RWPE1 (cell line): ENCODE measurements at regions not wholly inside any gene's neighbourhood (a gene's known extent, or its start where the extent isn't known, plus 50 kb on each side); places are given as distances from the start of the nearest gene placed in this dataset.

Experiments used
- CTCF ChIA-PET: fragments of 350-600 bp; sonication (Branson Sonifier 250); formaldehyde crosslinking; extraction: SDS; loops from one replicate; lab custom pipeline; 2021; lab: Yijun Ruan, JAX
- POLR2A ChIA-PET: fragments of 400-600 bp; formaldehyde crosslinking; extraction: SDS; loops from one replicate; lab custom pipeline; 2020; ENCODE audit warnings: antibody characterized with exemption; ENCODE audit not compliant: low non-redundant PET; lab: Yijun Ruan, JAX
- DNase-seq: peaks from one replicate; pipeline ENCODE4 v3.0.0; 2012; ENCODE audit warnings: low spot score
- H3K27ac ChIP-seq: fragments of 450-650 bp; 2 replicates; pipeline ENCODE4 v1.5.1; 2017
- TF ChIP-seq, protein P1 (sequence below): fragments of 450-650 bp; conservative IDR thresholded peaks from 2 replicates; pipeline ENCODE4 v1.5.1; 2017; ENCODE audit warnings: low read depth, mild to moderate bottlenecking

DNA sequence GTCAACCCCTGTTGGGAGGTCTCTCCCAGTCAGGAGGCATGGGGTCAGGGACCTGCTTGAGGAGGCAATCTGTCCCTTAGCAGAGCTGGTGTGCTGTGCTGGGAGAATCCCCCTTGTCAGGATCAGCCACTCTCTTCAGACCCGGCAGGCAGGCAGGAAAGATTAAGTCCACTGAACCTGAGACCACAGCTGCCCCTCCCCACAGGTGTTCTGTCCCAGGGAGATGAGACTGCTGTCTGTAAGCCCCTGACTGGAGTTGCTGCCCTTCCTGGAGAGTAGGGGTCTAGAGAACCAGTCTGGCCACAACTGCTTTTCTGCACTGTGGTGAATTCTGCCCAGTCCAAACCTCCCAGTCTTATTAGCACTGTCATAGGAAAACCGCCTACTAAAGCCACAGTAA lies 677.8 kb upstream of the POU3F2 start:
- TF ChIP-seq, protein P1, sequence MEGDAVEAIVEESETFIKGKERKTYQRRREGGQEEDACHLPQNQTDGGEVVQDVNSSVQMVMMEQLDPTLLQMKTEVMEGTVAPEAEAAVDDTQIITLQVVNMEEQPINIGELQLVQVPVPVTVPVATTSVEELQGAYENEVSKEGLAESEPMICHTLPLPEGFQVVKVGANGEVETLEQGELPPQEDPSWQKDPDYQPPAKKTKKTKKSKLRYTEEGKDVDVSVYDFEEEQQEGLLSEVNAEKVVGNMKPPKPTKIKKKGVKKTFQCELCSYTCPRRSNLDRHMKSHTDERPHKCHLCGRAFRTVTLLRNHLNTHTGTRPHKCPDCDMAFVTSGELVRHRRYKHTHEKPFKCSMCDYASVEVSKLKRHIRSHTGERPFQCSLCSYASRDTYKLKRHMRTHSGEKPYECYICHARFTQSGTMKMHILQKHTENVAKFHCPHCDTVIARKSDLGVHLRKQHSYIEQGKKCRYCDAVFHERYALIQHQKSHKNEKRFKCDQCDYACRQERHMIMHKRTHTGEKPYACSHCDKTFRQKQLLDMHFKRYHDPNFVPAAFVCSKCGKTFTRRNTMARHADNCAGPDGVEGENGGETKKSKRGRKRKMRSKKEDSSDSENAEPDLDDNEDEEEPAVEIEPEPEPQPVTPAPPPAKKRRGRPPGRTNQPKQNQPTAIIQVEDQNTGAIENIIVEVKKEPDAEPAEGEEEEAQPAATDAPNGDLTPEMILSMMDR = no peak
- no peak overlapping the region for H3K27ac ChIP-seq
- no peak for DNase-seq
- POLR2A ChIA-PET = no interaction called here
- CTCF ChIA-PET = no interaction called here

GRCh38 chr6:98179606-98180005 lies 654.8 kb upstream of the POU3F2 start:
- ChIA-PET CTCF (no interaction called here), POLR2A (no interaction called here)
- H3K27ac ChIP-seq = no peak overlapping the region
- DNase-seq = no peak
- TF ChIP-seq, protein P1 = no peak

- POLR2A ChIA-PET = no interaction called here
- TF ChIP-seq, protein P1 = no peak
- CTCF ChIA-PET = no interaction called here
- no peak for DNase-seq
- H3K27ac ChIP-seq = no peak overlapping the region
Measured at GRCh38 chr6:98200084-98200483, 634.3 kb upstream of the POU3F2 start.

DNA sequence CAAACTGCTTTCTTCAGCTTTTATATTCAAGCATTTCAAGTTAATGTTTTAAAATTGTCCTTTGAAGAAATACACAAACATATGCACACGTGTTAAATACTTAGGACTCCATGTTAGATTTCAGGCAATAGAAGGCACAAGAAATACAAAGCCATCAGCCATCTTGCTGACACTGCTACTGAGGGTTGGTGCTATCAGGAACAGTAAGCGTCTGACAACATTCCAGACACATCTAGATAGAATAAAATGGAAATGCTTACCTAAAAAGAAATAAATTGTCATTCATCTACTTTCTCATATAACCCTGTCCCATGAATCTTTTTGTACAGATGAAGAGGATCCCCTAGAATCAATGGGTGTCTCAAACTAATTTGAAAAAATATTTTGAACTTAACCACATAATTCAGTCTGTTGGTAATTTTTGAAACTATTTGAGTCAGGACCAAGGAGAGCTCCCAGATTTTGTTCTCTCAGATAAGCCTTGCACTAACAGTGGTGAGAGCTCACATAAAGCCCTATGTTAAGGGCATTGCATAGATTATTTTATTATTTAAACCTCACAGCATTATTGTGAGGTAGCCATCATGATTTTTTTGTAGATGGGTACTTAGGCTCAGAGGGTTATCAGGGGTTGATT lies 631.1 kb upstream of the POU3F2 start:
- POLR2A ChIA-PET = no interaction called here
- CTCF ChIA-PET = interaction anchor here (0.6 kb wide), 2 partner anchors 33 to 51 kb away, joined by 3 read pairs; no protein-coding TSS in a partner anchor
- DNase-seq = no peak

DNA sequence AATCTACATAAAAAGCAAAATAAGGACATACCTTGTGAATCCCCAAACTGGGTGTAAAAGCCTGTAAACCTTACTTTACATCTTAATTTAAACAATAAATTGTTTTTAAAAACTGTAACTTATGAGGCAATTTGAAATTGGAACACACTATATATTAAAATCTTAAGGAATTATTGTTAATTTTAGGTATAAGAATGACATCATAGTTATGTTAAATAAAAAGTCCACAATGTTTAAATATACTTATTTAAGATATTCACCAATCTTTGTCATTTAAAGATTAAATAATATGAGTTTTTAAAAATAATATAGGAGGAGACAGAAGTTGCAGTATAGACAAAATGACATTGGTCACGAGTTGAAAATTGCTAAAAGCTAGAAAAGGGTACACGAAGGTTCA lies 621.9 kb upstream of the POU3F2 start:
- POLR2A ChIA-PET = no interaction called here
- CTCF ChIA-PET = no interaction called here
- no peak overlapping the region for H3K27ac ChIP-seq
- DNase-seq = no peak
- TF ChIP-seq, protein P1 = no peak

More for the DNA sequence above, 631.1 kb upstream of the POU3F2 start:
- TF ChIP-seq, protein P1 = no peak
- H3K27ac ChIP-seq = no peak overlapping the region

DNA sequence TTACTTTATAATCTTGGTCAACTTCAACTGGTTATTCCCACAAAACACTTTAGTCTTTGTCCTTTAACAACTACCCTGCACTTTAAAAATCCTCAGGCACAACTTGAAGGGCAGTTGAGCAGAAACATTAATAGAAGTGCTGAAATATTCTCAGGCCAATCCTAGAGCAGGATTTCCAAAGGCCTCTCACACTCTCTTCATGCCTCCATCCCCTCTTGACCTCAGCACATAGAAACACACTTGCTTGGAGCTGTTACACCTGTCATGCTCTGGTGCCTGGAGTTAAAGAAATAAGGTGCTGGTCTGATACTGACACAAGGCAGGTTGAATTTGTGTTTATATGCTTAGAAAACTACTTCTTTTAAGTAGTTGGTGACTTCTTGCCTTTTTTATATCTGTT lies 618.8 kb upstream of the POU3F2 start:
- TF ChIP-seq, protein P1 = no peak
- DNase-seq = no peak
- ChIA-PET POLR2A (no interaction called here), CTCF (no interaction called here)
- no peak overlapping the region for H3K27ac ChIP-seq

GRCh38 chr6:98230250-98230649 lies 604.1 kb upstream of the POU3F2 start:
- ChIA-PET CTCF (no interaction called here), POLR2A (no interaction called here)
- DNase-seq = no peak

More at GRCh38 chr6:98230250-98230649, 604.1 kb upstream of the POU3F2 start:
- H3K27ac ChIP-seq = no peak overlapping the region
- TF ChIP-seq, protein P1 = no peak
